GM18907 (cell line): ENCODE measurements at regions not wholly inside any gene's neighbourhood (a gene's known extent, or its start where the extent isn't known, plus 50 kb on each side); places are given as distances from the start of the nearest gene placed in this dataset.
"Not testable (repeated sequence)": the region's sequence is repeated elsewhere in the genome, so short reads cannot be mapped to it uniquely, and the experiment has no call there.

ENCODE experiments used
- ATAC-seq: cut with Tn5 transposase; IDR thresholded peaks from one replicate; pipeline ENCODE4 v1.9.1; 2021; ENCODE audit warnings: mild to moderate bottlenecking, moderate library complexity; ENCODE audit not compliant: unreplicated experiment

DNA sequence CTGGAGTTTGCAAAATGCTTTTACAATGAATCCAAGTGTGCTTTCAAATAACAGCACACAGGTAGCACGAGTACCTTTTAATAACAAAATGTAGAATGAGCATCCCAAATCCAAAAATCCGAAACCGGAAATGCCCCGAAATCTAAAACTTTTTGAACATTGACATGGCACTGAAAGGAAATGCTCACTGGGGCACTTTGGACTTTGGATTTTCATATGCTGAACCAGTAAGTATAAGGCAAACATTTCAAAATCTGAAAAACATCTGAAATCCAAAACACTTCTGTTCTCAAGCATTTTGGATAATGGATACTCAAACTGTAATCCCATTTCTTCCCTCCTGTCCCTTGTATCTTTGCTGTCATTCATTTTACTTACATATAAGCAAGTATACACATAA is 50.1 kb downstream of the GCNT4 start:
- no peak for ATAC-seq

GRCh38 chr5:74995926-74996325 is 56.4 kb downstream of the GCNT4 start:
- no peak for ATAC-seq

- ATAC-seq = no peak
Measured at GRCh38 chr5:74994826-74995225, 57.5 kb downstream of the GCNT4 start.

DNA sequence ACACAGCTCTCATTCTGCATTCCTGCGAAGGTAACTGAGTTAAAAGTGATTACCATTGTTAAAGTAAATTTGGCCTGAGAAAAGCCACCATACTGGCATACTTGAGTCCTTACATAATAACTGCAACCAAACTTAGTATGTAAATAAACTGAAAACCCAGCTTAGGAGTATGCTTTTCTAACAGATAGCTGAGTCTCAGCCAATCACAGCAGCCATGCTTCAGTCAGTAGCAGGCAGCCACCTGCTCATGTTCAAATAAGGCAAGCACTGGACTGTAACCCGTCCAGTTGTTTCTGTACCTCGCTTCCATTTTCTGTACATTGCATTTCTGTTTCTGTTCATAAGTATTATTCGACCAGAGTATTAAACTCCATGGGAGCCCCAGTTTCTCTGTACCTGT is 58.6 kb downstream of the GCNT4 start:
- no peak for ATAC-seq

GRCh38 chr5:74992791-74993190 is 59.6 kb downstream of the GCNT4 start:
- ATAC-seq = no peak

DNA sequence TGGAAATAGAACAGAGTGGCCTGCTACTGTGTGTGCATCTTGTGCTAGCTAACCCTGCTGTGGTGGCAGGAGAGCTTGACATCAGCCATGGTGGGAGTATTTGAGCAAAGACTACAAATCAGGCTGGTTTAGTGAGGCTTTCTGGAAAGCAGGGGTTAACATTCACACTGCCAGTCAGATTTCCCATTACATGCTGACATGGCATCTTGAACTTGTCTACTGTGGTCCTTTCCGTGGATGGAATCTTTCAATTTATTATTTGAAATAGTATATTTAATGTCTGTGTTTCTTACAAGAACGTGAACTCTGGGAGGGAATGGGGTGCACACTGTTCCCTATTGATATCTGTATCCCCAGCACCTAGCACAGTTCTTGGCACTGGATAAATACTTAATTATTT is 60.8 kb downstream of the GCNT4 start:
- no peak for ATAC-seq

DNA sequence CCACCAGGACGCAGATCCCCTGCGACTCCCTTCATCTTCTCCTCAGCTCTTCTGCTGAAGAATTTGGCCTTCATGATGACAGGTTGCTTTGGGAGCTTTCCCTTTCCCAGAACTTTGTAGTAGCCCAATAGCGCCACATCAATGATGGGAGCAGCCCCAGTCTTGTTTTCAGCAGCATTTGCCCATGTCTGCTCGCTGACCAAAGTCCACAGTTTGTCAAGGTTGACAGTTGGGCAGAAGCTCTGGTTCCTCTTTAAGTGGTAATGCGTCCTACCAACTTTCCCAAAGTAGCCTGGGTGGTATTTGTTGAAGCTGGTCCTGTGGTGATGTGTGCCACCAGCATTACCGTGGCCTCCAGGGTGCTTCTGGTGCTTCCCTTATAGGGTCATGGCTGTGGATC is 62.2 kb downstream of the GCNT4 start:
- ATAC-seq = no peak

DNA sequence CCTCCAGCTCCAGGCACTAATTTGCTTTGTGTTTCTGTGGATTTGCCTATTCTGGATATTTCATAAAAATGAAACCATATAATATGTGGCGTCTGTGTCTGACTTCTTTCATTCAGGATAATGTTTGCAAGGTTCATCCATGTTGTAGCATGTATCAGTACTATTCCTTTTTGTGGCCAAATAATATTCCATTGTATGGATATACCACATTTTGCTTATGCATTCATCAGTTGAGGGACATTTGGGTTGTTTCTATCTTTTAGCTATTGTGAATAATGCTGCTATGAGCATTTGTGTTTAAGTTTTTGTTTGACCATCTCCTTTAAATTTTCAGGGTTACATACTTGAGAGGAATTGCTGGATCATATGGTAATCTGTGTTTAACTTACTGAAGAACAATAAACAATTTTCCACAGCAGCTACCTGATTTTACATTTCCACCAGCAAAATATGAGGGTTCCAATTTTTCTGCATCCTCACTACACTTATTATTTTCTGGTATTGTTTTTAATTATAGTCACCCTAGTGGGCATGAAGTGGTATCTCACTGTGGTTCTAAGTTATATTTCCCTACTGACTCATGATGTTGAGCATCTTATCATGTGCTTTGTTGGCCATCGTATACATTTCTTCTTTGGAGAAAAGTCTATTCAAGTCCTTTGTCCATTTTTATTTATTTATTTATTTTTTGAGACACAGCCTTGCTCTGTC is 63.9 kb downstream of the GCNT4 start:
- no peak for ATAC-seq

DNA sequence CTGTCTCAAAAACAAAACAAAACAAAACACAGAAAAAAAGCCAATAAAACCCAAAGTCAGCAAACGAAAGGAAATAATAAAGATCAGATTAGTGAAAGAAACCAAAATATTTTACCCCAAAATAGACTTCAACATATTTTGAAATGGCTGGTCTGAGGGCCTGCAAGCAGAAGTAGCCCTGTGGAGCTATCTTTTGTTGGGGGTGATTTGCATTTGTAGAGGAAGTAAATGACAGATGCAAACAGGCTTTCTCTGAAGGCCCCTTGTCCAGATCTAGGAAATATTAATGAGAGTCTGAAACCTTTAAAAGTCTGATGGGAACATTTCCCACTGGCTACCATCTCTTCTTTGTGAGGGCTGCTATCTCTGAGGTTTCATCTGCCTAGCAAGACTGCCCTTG is 74.0 kb downstream of the GCNT4 start:
- no peak for ATAC-seq

GRCh38 chr5:74977471-74977870 is 74.9 kb downstream of the GCNT4 start:
- ATAC-seq = no peak

DNA sequence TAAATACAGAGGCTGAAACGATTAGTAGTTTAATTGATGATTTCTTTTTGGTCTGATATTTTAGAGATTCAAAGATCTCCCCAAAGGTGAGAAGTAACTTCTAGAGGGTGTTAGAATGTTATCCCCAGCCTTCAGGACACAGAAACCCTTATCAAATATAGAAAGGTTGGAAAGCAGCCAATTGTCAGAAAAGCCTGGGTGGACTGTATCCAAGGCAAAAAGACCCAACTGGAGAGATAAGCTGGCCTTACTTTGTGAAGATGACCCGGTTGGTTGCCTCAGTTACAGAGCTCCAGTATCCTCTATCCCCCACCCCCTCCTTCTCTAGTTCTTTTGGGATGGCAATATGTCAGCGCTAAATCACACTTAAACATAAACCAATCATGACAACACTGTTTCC is 75.7 kb downstream of the GCNT4 start:
- ATAC-seq = no peak

GRCh38 chr5:74975582-74975981 is 76.8 kb downstream of the GCNT4 start:
- no peak for ATAC-seq

DNA sequence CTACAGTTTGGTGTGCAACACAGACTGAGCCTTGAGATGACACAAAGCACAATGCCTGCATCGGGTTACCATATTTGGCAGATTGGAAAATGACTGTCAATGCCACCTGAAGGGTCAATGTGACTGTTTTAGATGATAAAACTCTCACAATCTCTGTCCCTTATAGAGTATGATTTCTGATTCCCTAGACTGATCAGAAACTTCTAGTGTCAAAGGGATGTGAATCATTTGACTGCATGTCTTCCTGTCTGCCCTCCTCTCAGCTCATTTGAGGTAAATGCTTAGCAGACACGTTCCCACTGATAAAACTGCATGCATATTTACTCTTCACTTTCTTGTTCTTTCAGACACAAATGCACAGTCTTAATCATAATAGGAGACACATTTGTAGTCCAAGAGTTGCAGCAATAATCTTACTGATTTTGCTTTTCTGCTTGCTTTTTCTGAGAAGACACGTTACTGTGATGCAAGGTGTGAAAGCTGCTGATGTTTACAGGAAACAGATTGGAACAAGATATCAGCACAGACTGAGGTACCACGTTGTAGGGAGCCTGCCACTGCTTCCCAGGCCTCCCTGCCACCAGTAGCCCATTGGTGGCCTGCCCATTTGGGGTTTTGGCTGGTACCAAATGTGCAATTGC is 77.8 kb downstream of the GCNT4 start:
- no peak for ATAC-seq

DNA sequence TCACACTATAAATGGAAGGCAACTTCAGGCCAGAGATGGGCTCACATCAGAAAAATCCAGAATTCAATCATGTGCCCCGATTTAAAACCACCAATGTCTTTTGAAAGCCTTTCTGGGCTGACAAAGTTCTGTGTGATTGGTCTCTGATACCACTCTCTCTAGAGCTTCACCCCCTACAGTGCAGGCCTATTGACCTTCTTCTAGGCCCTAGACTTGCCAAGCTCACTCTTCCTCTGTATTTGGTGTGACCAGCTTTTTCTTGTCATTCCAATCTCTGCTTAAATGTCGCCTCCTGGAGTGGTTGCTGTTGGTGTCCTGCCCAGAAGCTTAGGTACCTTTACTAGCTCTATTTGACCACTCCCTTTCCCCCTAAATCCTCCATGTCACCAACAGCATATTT is 78.7 kb downstream of the GCNT4 start:
- no peak for ATAC-seq

DNA sequence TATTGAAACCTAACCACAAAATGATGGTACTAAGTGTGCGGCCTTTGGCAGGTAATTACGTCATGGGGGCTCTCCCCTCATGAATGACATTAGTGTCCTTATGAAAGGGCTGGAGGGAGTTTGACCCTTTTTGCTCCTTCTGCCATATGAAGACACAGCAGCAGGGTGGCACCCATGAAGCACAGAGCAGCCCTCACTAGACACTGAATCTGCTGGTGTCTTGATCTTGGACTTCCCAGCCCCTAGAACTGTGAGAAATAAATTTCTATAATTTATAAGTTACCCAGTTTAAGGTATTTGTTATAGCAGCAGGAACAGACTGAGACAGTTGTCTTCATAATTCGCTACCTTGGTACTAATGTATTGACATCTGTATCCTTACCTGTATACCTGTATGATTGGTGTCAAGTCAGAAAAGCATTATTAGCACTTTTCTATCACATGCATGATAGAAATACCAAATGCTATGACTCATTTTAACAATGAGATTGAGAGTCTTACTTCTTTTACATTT is 80.4 kb downstream of the GCNT4 start:
- no peak for ATAC-seq

DNA sequence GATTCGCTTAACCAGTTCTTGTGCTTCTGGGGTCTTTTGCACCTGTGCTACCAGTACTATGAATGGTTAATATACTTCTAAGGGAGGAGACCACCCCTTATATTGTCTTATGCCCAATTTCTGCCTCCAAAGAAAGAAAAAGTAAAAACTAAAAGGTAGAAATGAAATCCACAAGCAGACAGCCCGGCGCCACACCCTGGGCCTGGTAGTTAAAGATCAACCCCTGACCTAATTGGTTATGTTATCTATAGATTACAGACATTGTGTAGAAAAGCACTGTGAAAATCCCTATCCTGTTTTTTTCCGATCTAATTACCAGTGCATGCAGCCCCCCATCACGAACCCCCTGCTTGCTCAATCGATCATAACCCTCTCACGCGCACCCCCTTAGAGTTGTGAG is 81.5 kb downstream of the GCNT4 start:
- ATAC-seq = not testable (repeated sequence)

DNA sequence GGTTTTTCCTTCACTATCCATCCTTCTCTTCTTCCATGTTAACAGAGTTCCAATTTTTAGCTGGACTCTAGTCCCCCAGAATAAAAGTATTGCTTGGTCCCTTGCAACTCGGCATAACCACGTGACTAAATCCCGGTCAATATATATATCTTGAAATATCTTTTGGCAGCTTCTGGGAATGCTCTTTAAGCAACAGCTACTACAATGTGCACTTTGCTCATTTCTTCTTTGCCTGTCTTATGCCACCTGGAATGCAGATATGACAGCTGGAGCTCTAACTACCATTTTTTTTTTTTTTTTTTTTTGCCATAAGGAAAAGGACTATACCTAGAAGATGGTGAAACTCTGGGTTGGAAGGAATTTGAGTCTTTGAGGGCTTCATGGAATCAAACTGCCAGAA is 82.6 kb downstream of the GCNT4 start:
- ATAC-seq = no peak

- ATAC-seq = no peak
Measured at GRCh38 chr5:74966141-74967026, 86.0 kb downstream of the GCNT4 start.

- ATAC-seq = no peak
Measured at GRCh38 chr5:74963407-74963806, 89.0 kb downstream of the GCNT4 start.

- ATAC-seq = no peak
Measured at GRCh38 chr5:74957906-74958305, 91.7 kb upstream of the FAM169A start.

DNA sequence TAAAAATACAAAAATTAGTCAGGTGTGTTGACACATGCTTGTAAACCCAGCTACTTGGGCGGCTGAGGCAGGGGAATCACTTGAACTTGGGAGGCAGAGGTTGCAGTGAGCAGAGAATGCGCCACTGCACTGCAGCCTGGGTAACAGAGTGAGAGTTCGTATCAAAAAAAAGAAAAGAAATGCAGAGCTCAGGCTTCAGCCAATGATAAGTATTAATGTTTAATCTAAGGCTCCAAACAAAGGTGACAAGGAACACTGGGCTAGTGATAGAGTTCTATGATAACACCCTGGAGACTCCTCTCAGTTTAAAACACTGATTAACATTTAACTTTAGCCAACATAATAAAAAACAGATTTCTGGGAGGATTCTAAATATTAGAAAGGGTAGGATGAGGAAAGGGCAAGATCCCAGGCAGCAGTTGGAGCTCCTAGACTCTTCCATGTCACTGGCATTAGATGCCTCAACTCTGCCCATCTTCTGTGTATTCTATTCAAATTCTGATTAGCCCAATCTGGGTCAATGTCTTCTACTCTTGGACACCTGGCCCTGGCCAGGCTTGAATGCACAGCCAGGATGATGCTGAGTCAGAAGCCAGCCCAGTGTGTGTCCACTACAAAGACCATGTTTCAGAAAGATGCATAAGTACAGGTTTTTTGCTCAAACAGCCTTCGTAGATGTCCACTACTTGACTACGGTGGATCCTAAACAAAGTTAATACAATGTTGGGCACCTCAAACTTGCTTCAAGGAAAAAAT is 91.0 kb upstream of the FAM169A start:
- ATAC-seq = no peak
